ENCODE measurements at regions not wholly inside any gene's neighbourhood (a gene's known extent, or its start where the extent isn't known, plus 50 kb on each side); places are given as distances from the start of the nearest gene placed in this dataset.

DNA sequence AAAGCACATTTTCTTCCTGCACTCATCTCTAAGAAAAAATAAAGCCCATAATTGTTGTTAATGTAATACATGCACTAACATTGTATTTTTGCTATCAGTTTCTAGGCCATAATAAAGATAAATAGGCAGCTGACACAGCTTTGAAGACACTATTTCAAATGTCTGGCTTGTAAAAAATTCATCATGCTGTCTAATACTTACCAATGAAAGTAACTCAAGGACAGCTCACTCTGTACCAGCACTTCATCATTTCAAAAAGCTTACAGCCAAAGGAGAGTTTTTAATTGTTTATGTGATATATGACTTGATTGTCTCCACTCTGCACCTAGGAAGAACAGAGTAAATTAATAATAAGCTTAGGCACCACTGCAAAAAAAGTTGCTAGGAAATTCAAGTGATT is 1423.3 kb upstream of the PCDH20 start:
- H3K14ac ChIP-seq (ENCODE audit: insufficient read depth, low read length): no peak overlapping the region
- no peaks in the 10 kb centered on the region for H3K27me3 Mint-ChIP-seq (ENCODE audit: low read depth)

More for the DNA sequence above, 1423.3 kb upstream of the PCDH20 start:
- Mint-ChIP-seq H3K4me1 (no peaks in the 10 kb centered on the region), H3K9me3 (no peaks in the 10 kb centered on the region), H3K36me3 (ENCODE audit: insufficient read depth in 1 of 3, low read depth in 3 of 3) (no peaks in the 10 kb centered on the region), H3K4me3 (no peak overlapping the region), H3K27ac (no peak overlapping the region)
- Histone ChIP-seq H2BK20ac (ENCODE audit: low read depth, low read length, poor library complexity, severe bottlenecking) (no peak overlapping the region), H3K79me1 (ENCODE audit: insufficient read depth, low read depth, low read length, poor library complexity, severe bottlenecking) (no peaks in the 10 kb centered on the region), H2BK120ac (ENCODE audit: low read depth, low read length, poor library complexity, severe bottlenecking) (no peak overlapping the region), H3K23ac (ENCODE audit: insufficient read length, low read depth, low read length) (no peak overlapping the region), H2BK15ac (ENCODE audit: low read depth, low read length) (no peak overlapping the region), H3K27ac (ENCODE audit: insufficient read length, low read depth, low read length) (no peak overlapping the region), H3K4me2 (ENCODE audit: insufficient read depth, insufficient read length, low read length) (no peak overlapping the region), H3T11ph (ENCODE audit: low read length) (no peak overlapping the region), H2AFZ (ENCODE audit: low read length) (no peak overlapping the region), H3K18ac (ENCODE audit: insufficient read length, low read depth, low read length) (no peak overlapping the region), H3K23me2 (ENCODE audit: insufficient read length, low read depth, low read length, poor library complexity, severe bottlenecking) (no peaks in the 10 kb centered on the region), H2BK12ac (ENCODE audit: insufficient read length, low read depth, low read length) (no peak overlapping the region), H3K4ac (ENCODE audit: low read depth, low read length) (no peak overlapping the region), H2AK5ac (ENCODE audit: insufficient read length, low read length) (no peak overlapping the region), H2BK5ac (ENCODE audit: insufficient read length, low read length) (no peak overlapping the region), H3K9me3 (ENCODE audit: control insufficient read depth, low read depth, low read length) (no peaks in the 10 kb centered on the region), H4K8ac (replicated peaks; ENCODE audit: insufficient read length, low read depth, low read length) (no peak overlapping the region), H4K91ac (ENCODE audit: insufficient read length, low read depth, low read length) (no peak overlapping the region), H3K9ac (ENCODE audit: extremely low read depth, insufficient read length, low read length) (no peak overlapping the region), H4K5ac (ENCODE audit: insufficient read length, low read depth, low read length) (no peak overlapping the region), H3K79me2 (ENCODE audit: insufficient read depth, low read length) (no peaks in the 10 kb centered on the region), H3K27me3 (ENCODE audit: insufficient read depth, low read length) (no peaks in the 10 kb centered on the region), H4K20me1 (ENCODE audit: control insufficient read depth, insufficient read depth, insufficient read length) (no peaks in the 10 kb centered on the region), H3K56ac (ENCODE audit: insufficient read length, low read depth, low read length) (no peak overlapping the region), H3K4me1 (ENCODE audit: insufficient read depth, low read length) (no peaks in the 10 kb centered on the region)
- no peak for DNase-seq
- TF ChIP-seq, protein P1, sequence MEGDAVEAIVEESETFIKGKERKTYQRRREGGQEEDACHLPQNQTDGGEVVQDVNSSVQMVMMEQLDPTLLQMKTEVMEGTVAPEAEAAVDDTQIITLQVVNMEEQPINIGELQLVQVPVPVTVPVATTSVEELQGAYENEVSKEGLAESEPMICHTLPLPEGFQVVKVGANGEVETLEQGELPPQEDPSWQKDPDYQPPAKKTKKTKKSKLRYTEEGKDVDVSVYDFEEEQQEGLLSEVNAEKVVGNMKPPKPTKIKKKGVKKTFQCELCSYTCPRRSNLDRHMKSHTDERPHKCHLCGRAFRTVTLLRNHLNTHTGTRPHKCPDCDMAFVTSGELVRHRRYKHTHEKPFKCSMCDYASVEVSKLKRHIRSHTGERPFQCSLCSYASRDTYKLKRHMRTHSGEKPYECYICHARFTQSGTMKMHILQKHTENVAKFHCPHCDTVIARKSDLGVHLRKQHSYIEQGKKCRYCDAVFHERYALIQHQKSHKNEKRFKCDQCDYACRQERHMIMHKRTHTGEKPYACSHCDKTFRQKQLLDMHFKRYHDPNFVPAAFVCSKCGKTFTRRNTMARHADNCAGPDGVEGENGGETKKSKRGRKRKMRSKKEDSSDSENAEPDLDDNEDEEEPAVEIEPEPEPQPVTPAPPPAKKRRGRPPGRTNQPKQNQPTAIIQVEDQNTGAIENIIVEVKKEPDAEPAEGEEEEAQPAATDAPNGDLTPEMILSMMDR (conservative IDR thresholded peaks at IDR 0.05): no peak
